ENCODE measurements at regions not wholly inside any gene's neighbourhood (a gene's known extent, or its start where the extent isn't known, plus 50 kb on each side); places are given as distances from the start of the nearest gene placed in this dataset.

GRCh38 chr5:3888310-3888709, 292.7 kb downstream of the IRX1 start:
- no peak for DNase-seq (ENCODE audit: low spot score)

- no peak for DNase-seq (ENCODE audit: low spot score)
Measured at GRCh38 chr5:3889412-3890142, 293.9 kb downstream of the IRX1 start.

GRCh38 chr5:3891113-3891512, 295.5 kb downstream of the IRX1 start:
- no peak for DNase-seq (ENCODE audit: low spot score)

- DNase-seq (ENCODE audit: low spot score), result no peak
Measured at GRCh38 chr5:3893527-3893926, 297.9 kb downstream of the IRX1 start.

- DNase-seq (ENCODE audit: low spot score), result no peak
Measured at GRCh38 chr5:3893975-3894374, 298.3 kb downstream of the IRX1 start.

GRCh38 chr5:3896098-3896497, 300.5 kb downstream of the IRX1 start:
- no peak for DNase-seq (ENCODE audit: low spot score)

GRCh38 chr5:3899093-3899492, 303.5 kb downstream of the IRX1 start:
- no peak for DNase-seq (ENCODE audit: low spot score)

- DNase-seq (ENCODE audit: low spot score), result no peak
Measured at GRCh38 chr5:3904584-3904983, 309.0 kb downstream of the IRX1 start.

GRCh38 chr5:3905031-3905430, 309.4 kb downstream of the IRX1 start:
- DNase-seq (ENCODE audit: low spot score), result no peak

- no peak for DNase-seq (ENCODE audit: low spot score)
Measured at GRCh38 chr5:3905521-3905920, 309.9 kb downstream of the IRX1 start.

GRCh38 chr5:3911111-3911510, 315.5 kb downstream of the IRX1 start:
- DNase-seq (ENCODE audit: low spot score), result no peak

GRCh38 chr5:3911773-3912172, 316.1 kb downstream of the IRX1 start:
- DNase-seq (ENCODE audit: low spot score), result no peak

GRCh38 chr5:3912790-3913189, 317.2 kb downstream of the IRX1 start:
- DNase-seq (ENCODE audit: low spot score), result no peak

GRCh38 chr5:3913279-3913678, 317.6 kb downstream of the IRX1 start:
- no peak for DNase-seq (ENCODE audit: low spot score)

GRCh38 chr5:3925022-3925421, 329.4 kb downstream of the IRX1 start:
- DNase-seq (ENCODE audit: low spot score), result no peak

- no peak for DNase-seq (ENCODE audit: low spot score)
Measured at GRCh38 chr5:3925935-3926334, 330.3 kb downstream of the IRX1 start.

- no peak for DNase-seq (ENCODE audit: low spot score)
Measured at GRCh38 chr5:3929799-3930198, 334.2 kb downstream of the IRX1 start.

- DNase-seq (ENCODE audit: low spot score), result no peak
Measured at GRCh38 chr5:3931976-3932375, 336.3 kb downstream of the IRX1 start.

GRCh38 chr5:3933536-3933935, 337.9 kb downstream of the IRX1 start:
- DNase-seq (ENCODE audit: low spot score), result no peak

- DNase-seq (ENCODE audit: low spot score), result no peak
Measured at GRCh38 chr5:3933966-3934365, 338.3 kb downstream of the IRX1 start.

GRCh38 chr5:3943859-3944258, 348.2 kb downstream of the IRX1 start:
- no peak for DNase-seq (ENCODE audit: low spot score)

GRCh38 chr5:3944930-3945329, 349.3 kb downstream of the IRX1 start:
- DNase-seq (ENCODE audit: low spot score), result no peak

GRCh38 chr5:3948838-3949237, 353.2 kb downstream of the IRX1 start:
- DNase-seq (ENCODE audit: low spot score), result no peak

GRCh38 chr5:3954199-3954598, 358.6 kb downstream of the IRX1 start:
- DNase-seq (ENCODE audit: low spot score), result no peak

All from AG08395 (cell line).